GM12864 (cell line): ENCODE measurements at regions not wholly inside any gene's neighbourhood (a gene's known extent, or its start where the extent isn't known, plus 50 kb on each side); places are given as distances from the start of the nearest gene placed in this dataset.
"Not testable (repeated sequence)": the region's sequence is repeated elsewhere in the genome, so short reads cannot be mapped to it uniquely, and the experiment has no call there.

ENCODE experiments used
- DNase-seq: peaks from one replicate; pipeline ENCODE4 v3.0.0-alpha.2; 2011; ENCODE audit warnings: low read depth
- H3K4me3 ChIP-seq: 2 replicates; pipeline ENCODE4 v1.5.1; 2011; ENCODE audit warnings: mild to moderate bottlenecking, low read depth, low read length, control low read depth
- TF ChIP-seq, protein P1 (sequence below): IDR thresholded peaks from 2 replicates; pipeline ENCODE4 v1.5.1; 2011; ENCODE audit warnings: low read depth, mild to moderate bottlenecking, moderate library complexity, low read length, control low read depth, inconsistent platforms; ENCODE audit errors: missing control alignments

DNA sequence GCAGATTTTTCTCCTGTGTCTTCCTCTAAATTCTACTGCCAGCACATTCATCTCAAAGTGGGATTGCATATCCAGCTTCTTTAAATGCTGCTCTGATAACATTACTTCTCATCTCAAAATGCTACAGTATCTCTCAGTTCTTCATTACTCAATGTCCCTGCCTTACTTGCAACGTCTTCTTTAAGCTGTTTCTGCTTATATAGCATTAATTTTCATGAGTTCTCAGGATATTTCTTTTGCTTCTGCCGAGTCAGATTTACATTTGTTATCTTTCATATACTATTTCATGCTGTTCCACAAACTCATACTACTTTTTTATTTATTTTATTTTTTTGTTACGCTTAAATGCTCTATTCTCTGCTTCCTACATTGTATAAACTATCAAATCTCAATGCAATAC lies 1223.5 kb upstream of the FAM98A start:
- DNase-seq: no peak
- TF ChIP-seq, protein P1, sequence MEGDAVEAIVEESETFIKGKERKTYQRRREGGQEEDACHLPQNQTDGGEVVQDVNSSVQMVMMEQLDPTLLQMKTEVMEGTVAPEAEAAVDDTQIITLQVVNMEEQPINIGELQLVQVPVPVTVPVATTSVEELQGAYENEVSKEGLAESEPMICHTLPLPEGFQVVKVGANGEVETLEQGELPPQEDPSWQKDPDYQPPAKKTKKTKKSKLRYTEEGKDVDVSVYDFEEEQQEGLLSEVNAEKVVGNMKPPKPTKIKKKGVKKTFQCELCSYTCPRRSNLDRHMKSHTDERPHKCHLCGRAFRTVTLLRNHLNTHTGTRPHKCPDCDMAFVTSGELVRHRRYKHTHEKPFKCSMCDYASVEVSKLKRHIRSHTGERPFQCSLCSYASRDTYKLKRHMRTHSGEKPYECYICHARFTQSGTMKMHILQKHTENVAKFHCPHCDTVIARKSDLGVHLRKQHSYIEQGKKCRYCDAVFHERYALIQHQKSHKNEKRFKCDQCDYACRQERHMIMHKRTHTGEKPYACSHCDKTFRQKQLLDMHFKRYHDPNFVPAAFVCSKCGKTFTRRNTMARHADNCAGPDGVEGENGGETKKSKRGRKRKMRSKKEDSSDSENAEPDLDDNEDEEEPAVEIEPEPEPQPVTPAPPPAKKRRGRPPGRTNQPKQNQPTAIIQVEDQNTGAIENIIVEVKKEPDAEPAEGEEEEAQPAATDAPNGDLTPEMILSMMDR: no peak
- no peak overlapping the region for H3K4me3 ChIP-seq

DNA sequence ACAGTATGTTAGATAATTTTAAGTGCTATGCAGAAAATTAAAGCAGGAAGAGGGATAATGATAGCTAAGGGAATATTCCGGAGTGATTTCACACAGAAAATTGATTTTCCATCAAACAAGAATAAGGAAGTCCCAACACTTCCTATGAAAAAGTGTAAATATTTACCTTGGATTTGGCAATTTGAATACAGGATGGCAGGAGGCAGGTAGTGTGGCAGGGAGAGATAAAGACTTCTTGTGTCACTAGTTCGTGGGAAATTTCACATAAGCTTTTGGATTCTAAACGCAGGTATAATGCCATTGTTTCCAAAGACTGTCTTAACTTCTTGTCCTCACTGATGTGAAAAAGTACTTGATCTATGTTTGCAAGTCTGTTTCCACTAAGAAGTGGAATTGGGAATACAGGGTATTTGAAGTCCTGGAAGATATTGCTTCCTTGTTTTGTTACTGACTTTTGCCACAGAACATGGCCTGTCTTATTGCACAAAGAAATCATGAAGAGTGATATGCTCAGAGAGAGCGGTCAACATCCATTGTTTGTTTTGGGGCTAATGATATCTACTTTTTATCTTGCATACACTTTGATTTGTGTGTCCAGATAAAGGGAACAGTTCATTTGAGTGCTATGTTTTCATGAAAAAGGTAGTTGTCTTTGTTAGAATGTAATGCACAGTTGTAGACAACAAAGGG lies 1216.1 kb upstream of the FAM98A start:
- no peak for DNase-seq
- H3K4me3 ChIP-seq: no peak overlapping the region
- TF ChIP-seq, protein P1: no peak

DNA sequence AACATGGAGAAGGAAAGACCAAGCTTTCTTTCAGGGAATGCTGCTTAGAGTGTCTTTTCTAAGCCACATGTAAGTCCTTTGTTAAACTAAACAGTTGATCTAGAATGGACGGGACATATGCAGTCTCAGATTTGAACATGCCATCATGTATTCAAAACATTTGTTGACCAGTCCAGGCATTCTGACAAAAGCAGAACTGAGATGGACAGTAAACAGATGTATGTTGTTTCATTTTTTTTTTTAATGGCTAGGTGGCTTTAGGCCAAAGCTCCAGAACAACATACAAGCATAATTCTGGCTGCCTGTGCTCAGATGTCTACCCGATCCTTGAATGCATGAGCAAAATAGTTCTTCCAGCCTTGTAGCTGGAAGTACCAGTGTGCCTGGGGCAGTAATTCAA lies 1211.4 kb upstream of the FAM98A start:
- H3K4me3 ChIP-seq: no peak overlapping the region
- no peak for DNase-seq
- TF ChIP-seq, protein P1: no peak

DNA sequence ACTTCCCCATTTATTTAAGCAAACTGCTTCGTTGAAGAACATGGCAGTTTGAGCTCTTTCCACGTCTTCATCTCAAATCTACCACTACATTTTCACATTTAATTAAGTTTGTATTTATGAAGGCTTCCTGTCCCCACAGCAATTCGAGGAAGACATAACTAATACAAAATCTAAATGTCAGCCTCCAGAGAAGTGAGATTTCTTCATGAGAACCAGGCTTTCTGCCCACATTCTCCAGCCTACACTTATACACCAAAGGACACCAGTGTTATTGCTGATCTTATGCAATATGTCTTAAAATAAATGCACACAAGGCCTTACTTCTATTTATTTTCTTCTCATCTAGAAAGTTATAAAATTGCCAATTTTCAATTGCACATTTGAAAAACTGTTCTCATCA lies 1209.3 kb upstream of the FAM98A start:
- H3K4me3 ChIP-seq: no peak overlapping the region
- DNase-seq: no peak
- TF ChIP-seq, protein P1: no peak

DNA sequence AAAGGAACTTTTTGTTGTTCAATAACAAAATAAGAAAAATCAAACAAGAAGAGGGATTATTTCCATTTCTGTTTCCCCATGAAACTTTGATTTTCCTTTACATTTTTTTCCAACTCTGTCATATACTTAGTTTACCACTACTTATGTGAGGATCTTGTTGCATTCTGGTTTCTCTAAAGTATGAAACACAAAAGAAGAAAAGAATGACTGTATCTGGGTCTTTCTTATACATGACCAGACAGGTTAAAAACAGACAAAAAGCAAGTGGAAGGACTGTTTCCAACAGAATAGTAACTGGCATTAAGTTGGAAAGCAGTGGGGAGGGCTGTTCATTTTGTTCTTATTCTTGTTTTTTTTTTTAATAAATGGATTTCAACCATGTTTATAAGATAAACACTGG lies 1207.8 kb upstream of the FAM98A start:
- DNase-seq: no peak
- TF ChIP-seq, protein P1: no peak
- no peak overlapping the region for H3K4me3 ChIP-seq

DNA sequence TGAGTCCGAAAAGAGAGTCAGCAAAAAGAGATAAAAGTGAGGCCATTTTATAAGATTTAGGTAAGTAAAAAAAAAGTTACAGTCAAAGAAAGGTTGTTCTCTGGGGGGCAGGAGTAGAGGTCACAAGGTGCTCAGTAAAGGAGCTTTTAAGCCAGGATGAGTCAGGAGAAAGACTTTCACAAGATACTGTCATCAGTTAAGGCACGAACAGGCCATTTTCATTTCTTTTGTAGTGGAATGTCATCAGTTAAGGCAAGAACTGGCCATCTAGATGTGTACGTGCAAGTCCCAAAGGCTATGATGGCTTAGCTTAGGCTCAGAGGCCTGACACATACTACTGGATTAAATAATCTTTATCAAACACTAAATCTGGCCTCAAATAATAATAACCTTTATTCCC lies 1207.3 kb upstream of the FAM98A start:
- TF ChIP-seq, protein P1: no peak
- no peak for DNase-seq
- no peak overlapping the region for H3K4me3 ChIP-seq

DNA sequence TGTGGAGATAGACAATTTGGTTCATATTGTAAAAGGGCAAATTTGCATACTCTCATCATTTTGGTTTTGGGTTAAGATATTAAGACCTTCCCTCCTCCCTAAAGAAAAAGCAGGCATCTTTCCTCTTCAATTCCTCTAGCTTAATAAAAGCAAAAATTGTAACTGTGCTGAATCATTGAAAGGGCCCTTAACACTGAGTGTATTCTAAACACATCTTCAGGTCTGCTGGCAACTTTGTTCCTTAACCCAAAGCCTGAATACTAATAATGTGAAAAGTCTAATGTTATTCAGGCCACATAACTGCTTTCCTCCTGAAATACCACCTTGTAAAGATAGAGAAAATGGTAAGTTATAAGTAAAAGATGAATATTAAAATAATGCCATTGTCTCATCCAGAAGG lies 1200.5 kb upstream of the FAM98A start:
- DNase-seq: no peak
- TF ChIP-seq, protein P1: no peak
- no peak overlapping the region for H3K4me3 ChIP-seq

DNA sequence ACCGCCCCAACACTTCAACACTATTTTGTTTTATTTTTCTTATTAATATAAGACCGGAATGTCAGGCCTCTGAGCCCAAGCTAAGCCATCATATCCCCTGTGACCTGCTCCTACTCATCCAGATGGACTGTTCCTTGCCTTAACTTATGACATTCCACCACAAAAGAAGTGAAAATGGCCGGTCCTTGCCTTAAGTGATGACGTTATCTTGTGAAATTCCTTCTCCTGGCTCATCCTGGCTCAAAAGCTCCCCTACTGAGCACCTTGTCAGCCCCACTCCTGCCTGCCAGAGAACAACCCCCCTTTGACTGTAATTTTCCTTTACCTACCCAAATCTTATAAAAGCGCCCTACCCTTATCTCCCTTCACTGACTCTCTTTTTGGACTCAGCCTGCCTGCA lies 1196.5 kb upstream of the FAM98A start:
- H3K4me3 ChIP-seq, DNase-seq: not testable (repeated sequence)
